B cell (primary cell): ENCODE measurements at regions not wholly inside any gene's neighbourhood (a gene's known extent, or its start where the extent isn't known, plus 50 kb on each side); places are given as distances from the start of the nearest gene placed in this dataset.
"Not testable (repeated sequence)": the region's sequence is repeated elsewhere in the genome, so short reads cannot be mapped to it uniquely, and the experiment has no call there.

ENCODE experiments used
- ATAC-seq: fragments of 200-7000 bp; cut with Tn5 transposase; one replicate; pipeline ENCODE4 v1.10.0; 2021; ENCODE audit warnings: low read depth, mild to moderate bottlenecking, moderate number of reproducible peaks, moderate library complexity
- CTCF ChIA-PET: fragments of 350-600 bp; sonication (Branson Sonifier 250); formaldehyde crosslinking; loops from one replicate; lab custom pipeline; 2021; ENCODE audit warnings: antibody characterized with exemption, inconsistent platforms; lab: Charles Lee
- POLR2A ChIA-PET: fragments of 350-600 bp; sonication (Branson Sonifier 250); formaldehyde crosslinking; loops from one replicate; lab custom pipeline; 2021; ENCODE audit warnings: antibody characterized with exemption; lab: Charles Lee
- DNase-seq: peaks from one replicate; pipeline ENCODE4 v3.0.0; 2013
- H2AFZ ChIP-seq: 2 replicates; pipeline ENCODE4 v1.6.1; 2012; ENCODE audit warnings: mild to moderate bottlenecking, low read depth, low read length; ENCODE audit not compliant: insufficient read depth, poor library complexity, severe bottlenecking
- H3K27ac ChIP-seq, 2 donors: 1 replicate in 1 of 2; 2 replicates in 1 of 2; pipeline ENCODE4 v1.5.1; 2012 to 2013; ENCODE audit warnings: low read length in 2 of 2, mild to moderate bottlenecking in 2 of 2, moderate library complexity in 1 of 2
- H3K27me3 ChIP-seq, 4 experiments: fragments of 200-600 bp in 1 of 4; sonication (generic) in 1 of 4; replicated peaks in 1 of 4; 1 replicate in 2 of 4; 2 replicates in 2 of 4; pipeline versions ENCODE4 v1.6.1 to v1.7.0; 2013 to 2016; ENCODE audit warnings: low read length in 3 of 4, mild to moderate bottlenecking in 2 of 4, mixed read lengths in 1 of 4, moderate library complexity in 1 of 4; ENCODE audit not compliant: insufficient read depth in 4 of 4, control insufficient read depth in 3 of 4; ENCODE audit errors: control extremely low read depth in 1 of 4
- H3K36me3 ChIP-seq, 2 experiments: replicated peaks in 1 of 2; 1 replicate in 1 of 2; 2 replicates in 1 of 2; pipeline versions ENCODE4 v1.6.1 to v1.7.1; 2013; ENCODE audit warnings: low read length in 1 of 2; ENCODE audit not compliant: insufficient read depth in 2 of 2, control insufficient read depth in 1 of 2; ENCODE audit errors: control extremely low read depth in 1 of 2, extremely low read depth in 1 of 2
- H3K4me1 ChIP-seq, 2 donors: fragments of 200-600 bp in 1 of 2; sonication (generic) in 1 of 2; 1 replicate in 1 of 2; 2 replicates in 1 of 2; pipeline versions ENCODE4 v1.5.1 to v1.6.1; 2013 to 2017; ENCODE audit warnings: low read length in 2 of 2; ENCODE audit not compliant: control insufficient read depth in 2 of 2, insufficient read depth in 2 of 2
- H3K4me2 ChIP-seq: replicated peaks from 2 replicates; pipeline ENCODE3; 2012; ENCODE audit warnings: mild to moderate bottlenecking, low read depth, low read length; ENCODE audit not compliant: poor library complexity, severe bottlenecking
- H3K4me3 ChIP-seq, 5 experiments: fragments of 200-600 bp in 1 of 5; sonication (generic) in 1 of 5; 1 replicate in 3 of 5; 2 replicates in 2 of 5; pipeline versions ENCODE4 v1.5.1 to v1.7.0; 2011 to 2016; ENCODE audit warnings: low read length in 4 of 5, mild to moderate bottlenecking in 4 of 5, low read depth in 2 of 5, control low read depth in 1 of 5, moderate library complexity in 1 of 5; ENCODE audit not compliant: insufficient read depth in 1 of 5; ENCODE audit errors: control extremely low read depth in 1 of 5, extremely low read depth in 1 of 5
- H3K79me2 ChIP-seq: fragments of 200-600 bp; sonication (generic); one replicate; pipeline ENCODE4 v1.6.0; 2016; ENCODE audit warnings: low read length; ENCODE audit not compliant: control insufficient read depth, insufficient read depth
- H3K9ac ChIP-seq: fragments of 200-600 bp; sonication (generic); 2 replicates; pipeline ENCODE4 v1.6.1; 2017; ENCODE audit warnings: mild to moderate bottlenecking, low read length, moderate library complexity
- H3K9me3 ChIP-seq, 3 donors: one replicate each; pipeline versions ENCODE4 v1.6.1 to v1.7.1; 2013; ENCODE audit warnings: low read length in 2 of 3; ENCODE audit not compliant: control insufficient read depth in 2 of 3, insufficient read depth in 1 of 3; ENCODE audit errors: control extremely low read depth in 1 of 3
- H4K20me1 ChIP-seq: 2 replicates; pipeline ENCODE4 v1.6.0; 2012; ENCODE audit warnings: mild to moderate bottlenecking, low read length; ENCODE audit not compliant: insufficient read depth, control insufficient read depth, poor library complexity, severe bottlenecking
- H3K27ac Mint-ChIP-seq: one replicate; pipeline ENCODE4 v1.8.0; 2021; ENCODE audit warnings: mixed read lengths
- H3K27me3 Mint-ChIP-seq: one replicate; pipeline ENCODE4 v1.8.0; 2021; ENCODE audit warnings: mixed read lengths
- H3K4me1 Mint-ChIP-seq: one replicate; pipeline ENCODE4 v1.8.0; 2021; ENCODE audit warnings: mixed read lengths
- H3K4me3 Mint-ChIP-seq: one replicate; pipeline ENCODE4 v1.8.0; 2021; ENCODE audit warnings: mixed read lengths
- H3K9me3 Mint-ChIP-seq: one replicate; pipeline ENCODE4 v1.8.0; 2022; ENCODE audit warnings: mixed read lengths; ENCODE audit not compliant: insufficient read depth
- CTCF ChIP-seq: fragments of 200-600 bp; IDR thresholded peaks from one replicate; pipeline ENCODE4 v1.8.0; 2022; ENCODE audit warnings: antibody characterized with exemption, mild to moderate bottlenecking
- EZH2 ChIP-seq: IDR thresholded peaks from 2 replicates; pipeline ENCODE4 v1.6.1; 2012; ENCODE audit warnings: borderline replicate concordance, low read depth, mild to moderate bottlenecking, moderate library complexity, low read length; ENCODE audit not compliant: insufficient read depth, poor library complexity, severe bottlenecking
- WGBS: methylation state at CpG from one replicate; pipeline ENCODE4 v1.1.5; 2013; ENCODE audit warnings: missing lambda C conversion rate; ENCODE audit not compliant: insufficient coverage; 5-methylcytosine and 5-hydroxymethylcytosine counted together
- intact Hi-C: fragments of 100-400 bp; cut with micrococcal nuclease; formaldehyde crosslinking; loops from one replicate; pipeline ENCODE4 v1.10.0; 2022

DNA sequence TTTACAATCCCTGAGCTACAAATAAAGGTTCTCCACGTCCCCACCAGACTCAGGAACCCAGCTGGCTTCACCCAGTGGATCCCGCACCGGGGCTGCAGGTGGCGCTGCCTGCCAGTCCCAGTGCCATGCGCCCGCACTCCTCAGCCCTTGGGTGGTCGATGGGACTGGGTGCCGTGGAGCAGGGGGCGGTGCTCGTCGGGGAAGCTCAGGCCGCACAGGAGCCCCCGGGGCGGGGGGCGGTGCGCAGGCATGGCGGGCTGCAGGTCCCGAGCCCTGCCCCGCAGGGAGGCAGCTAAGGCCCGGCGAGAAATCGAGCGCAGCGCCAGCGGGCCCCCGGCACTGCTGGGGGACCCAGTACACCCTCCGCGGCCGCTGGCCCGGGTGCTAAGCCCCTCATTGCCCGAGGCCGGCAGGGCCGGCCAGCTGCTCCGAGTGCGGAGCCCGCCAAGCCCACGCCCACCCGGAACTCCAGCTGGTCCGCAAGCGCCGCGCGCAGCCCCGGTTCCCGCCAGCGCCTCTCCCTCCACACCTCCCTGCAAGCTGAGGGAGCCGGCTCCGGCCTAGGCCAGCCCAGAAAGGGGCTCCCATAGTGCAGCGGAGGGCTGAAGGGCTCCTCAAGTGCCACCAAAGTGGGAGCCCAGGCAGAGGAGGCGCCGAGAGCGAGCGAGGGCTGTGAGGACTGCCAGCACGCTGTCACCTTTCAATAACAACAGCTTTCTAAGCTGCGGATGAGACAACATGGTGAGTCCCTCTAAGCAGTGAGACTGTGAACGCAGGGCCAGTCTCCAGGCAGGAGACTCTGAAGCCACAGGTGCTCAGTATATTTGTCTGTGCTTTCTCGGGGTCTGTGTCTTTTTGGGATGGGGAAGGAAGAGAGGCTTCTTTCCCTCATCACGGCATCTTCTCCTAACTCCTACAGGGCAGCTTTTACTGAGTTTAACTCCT, 161.5 kb downstream of the NR2F2 start:
- POLR2A ChIA-PET, H3K4me1 Mint-ChIP-seq, H2AFZ ChIP-seq, H3K36me3 ChIP-seq, H3K27ac Mint-ChIP-seq, H3K9me3 ChIP-seq, H3K9ac ChIP-seq, H3K27me3 Mint-ChIP-seq, H4K20me1 ChIP-seq, H3K4me1 ChIP-seq, H3K4me3 Mint-ChIP-seq, CTCF ChIA-PET, H3K4me2 ChIP-seq, intact Hi-C loops, ATAC-seq, H3K27ac ChIP-seq, H3K79me2 ChIP-seq, DNase-seq, H3K4me3 ChIP-seq, H3K27me3 ChIP-seq, H3K9me3 Mint-ChIP-seq: not testable (repeated sequence)
- WGBS, result 97% methylated on average over 42 of the region's 58 CpGs

GRCh38 chr15:96494505-96494904, 164.0 kb downstream of the NR2F2 start:
- Histone ChIP-seq H3K4me1 (no peaks in the 10 kb centered on the region), H3K4me3 (no peak overlapping the region), H3K79me2 (no peaks in the 10 kb centered on the region), H3K9me3 (peaks cover 0 to 3% (median 0%) of the 10 kb centered on the region in 3 donors), H4K20me1 (no peaks in the 10 kb centered on the region), H3K4me2 (no peak overlapping the region), H3K27me3 (no peaks in the 10 kb centered on the region), H3K27ac (no peak overlapping the region), H3K36me3 (no peaks in the 10 kb centered on the region), H3K9ac (no peak overlapping the region), H2AFZ (no peak overlapping the region)
- Mint-ChIP-seq H3K27ac (no peak overlapping the region), H3K4me1 (no peaks in the 10 kb centered on the region), H3K27me3 (no peaks in the 10 kb centered on the region), H3K9me3 (peaks cover 4% of the 10 kb centered on the region), H3K4me3 (no peak overlapping the region)
- DNase-seq, result no peak
- intact Hi-C loops, result no loop called here
- WGBS, result 19% methylated on average over 7 of the region's 7 CpGs
- POLR2A ChIA-PET, result no interaction called here
- no peak for ATAC-seq
- TF ChIP-seq CTCF (no peak), EZH2 (no peak)
- CTCF ChIA-PET, result no interaction called here
